PC-3 (cell line): ENCODE measurements at regions not wholly inside any gene's neighbourhood (a gene's known extent, or its start where the extent isn't known, plus 50 kb on each side); places are given as distances from the start of the nearest gene placed in this dataset.

Source experiments
- EZH2 ChIP-seq: fragments of 300-600 bp; sonication (generic); IDR thresholded peaks from one replicate; pipeline ENCODE4 v1.6.1; 2017; ENCODE audit warnings: antibody characterized with exemption, mild to moderate bottlenecking, low read length; ENCODE audit not compliant: unreplicated experiment
- EZH2phosphoT487 ChIP-seq: fragments of 300-600 bp; sonication (generic); IDR thresholded peaks from 2 replicates; pipeline ENCODE4 v1.6.1; 2018; ENCODE audit warnings: mild to moderate bottlenecking, antibody characterized with exemption, low read length, borderline replicate concordance
- TF ChIP-seq, protein P1 (sequence below): fragments of 300-600 bp; sonication (generic); conservative IDR thresholded peaks from 2 replicates; pipeline ENCODE4 v1.5.1; 2017; ENCODE audit warnings: antibody characterized with exemption, low read depth, mild to moderate bottlenecking, low read length

DNA sequence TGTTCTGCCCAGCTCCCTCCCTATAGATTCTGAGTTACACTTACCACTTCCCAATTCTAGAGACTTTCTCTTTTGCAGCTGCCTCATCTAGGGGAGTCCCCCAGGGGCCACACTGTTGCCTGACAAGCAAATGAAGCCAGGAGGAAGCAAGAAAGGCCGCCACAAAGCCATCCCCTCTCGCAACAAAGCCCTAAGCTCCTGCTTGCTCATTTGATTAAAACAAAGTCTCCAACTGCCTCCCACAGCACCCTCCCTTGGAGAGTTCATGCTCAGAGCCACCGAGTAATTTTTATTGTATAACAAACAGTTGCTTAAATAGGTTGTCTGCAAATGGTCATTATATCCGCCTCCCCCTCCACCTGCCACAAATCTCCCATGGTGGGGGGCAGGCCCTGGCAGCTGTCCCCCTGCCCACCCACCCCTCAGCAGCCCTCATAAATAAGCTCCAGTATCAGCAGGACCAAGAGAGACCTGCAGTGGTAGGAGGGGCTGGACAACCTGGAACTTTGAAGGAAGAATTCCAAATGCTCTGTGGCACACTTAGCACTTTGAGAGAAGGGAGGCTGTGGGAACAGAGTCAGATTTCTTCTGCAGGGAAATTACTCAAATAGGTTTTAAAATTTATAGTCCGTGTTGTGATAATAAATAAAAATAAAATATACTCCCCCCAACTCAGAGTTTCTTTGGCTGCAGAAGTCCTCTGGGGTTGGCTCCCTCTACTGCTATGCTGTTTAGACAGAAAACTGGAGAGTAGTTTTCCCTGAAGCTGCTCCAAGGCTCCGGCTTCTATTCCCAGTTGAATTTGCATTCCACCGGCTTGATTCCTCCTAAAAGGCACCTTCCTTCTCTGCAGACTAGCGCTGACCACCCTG is 237.5 kb downstream of the TTLL7 start:
- TF ChIP-seq, protein P1, sequence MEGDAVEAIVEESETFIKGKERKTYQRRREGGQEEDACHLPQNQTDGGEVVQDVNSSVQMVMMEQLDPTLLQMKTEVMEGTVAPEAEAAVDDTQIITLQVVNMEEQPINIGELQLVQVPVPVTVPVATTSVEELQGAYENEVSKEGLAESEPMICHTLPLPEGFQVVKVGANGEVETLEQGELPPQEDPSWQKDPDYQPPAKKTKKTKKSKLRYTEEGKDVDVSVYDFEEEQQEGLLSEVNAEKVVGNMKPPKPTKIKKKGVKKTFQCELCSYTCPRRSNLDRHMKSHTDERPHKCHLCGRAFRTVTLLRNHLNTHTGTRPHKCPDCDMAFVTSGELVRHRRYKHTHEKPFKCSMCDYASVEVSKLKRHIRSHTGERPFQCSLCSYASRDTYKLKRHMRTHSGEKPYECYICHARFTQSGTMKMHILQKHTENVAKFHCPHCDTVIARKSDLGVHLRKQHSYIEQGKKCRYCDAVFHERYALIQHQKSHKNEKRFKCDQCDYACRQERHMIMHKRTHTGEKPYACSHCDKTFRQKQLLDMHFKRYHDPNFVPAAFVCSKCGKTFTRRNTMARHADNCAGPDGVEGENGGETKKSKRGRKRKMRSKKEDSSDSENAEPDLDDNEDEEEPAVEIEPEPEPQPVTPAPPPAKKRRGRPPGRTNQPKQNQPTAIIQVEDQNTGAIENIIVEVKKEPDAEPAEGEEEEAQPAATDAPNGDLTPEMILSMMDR = no peak
- no peak for TF ChIP-seq EZH2
- TF ChIP-seq EZH2phosphoT487 = no peak
